ENCODE measurements at regions not wholly inside any gene's neighbourhood (a gene's known extent, or its start where the extent isn't known, plus 50 kb on each side); places are given as distances from the start of the nearest gene placed in this dataset.

DNA sequence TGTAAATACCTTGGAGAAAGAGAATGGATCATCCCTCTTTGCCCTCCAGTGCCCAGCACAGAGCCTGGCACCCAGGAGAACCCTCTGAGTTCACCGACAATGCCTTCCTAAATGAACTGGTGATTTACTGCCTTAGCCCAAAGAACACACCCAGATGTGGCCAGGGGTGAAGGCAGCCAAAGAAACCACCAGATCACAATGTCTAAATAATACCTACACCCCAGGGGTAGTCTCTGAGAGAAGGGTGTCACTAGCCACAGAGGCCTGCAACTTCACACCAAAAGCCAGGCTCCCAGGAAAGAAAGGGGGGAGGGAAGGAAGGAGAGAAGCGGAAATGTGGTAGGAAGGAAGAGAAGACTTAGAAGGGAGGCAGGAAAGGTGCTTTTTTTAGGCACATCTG lies 65.7 kb downstream of the RPL27A start:
- H3K9me3 ChIP-seq, result no peaks in the 10 kb centered on the region
- H3K36me3 ChIP-seq, result peaks cover 0 to 18% (median 2%) of the 10 kb centered on the region in 4 donors
- peak overlapping the region; percentile 39 to 66 (median 59) for H3K27ac ChIP-seq
- no peaks in the 10 kb centered on the region for H3K27me3 ChIP-seq
- TF ChIP-seq POLR2A (IDR thresholded peaks at IDR 0.05) (no peak), POLR2AphosphoS5 (IDR thresholded peaks at IDR 0.05) (no peak), EP300 (IDR thresholded peaks at IDR 0.05) (no peak)
- TF ChIP-seq, protein P1, sequence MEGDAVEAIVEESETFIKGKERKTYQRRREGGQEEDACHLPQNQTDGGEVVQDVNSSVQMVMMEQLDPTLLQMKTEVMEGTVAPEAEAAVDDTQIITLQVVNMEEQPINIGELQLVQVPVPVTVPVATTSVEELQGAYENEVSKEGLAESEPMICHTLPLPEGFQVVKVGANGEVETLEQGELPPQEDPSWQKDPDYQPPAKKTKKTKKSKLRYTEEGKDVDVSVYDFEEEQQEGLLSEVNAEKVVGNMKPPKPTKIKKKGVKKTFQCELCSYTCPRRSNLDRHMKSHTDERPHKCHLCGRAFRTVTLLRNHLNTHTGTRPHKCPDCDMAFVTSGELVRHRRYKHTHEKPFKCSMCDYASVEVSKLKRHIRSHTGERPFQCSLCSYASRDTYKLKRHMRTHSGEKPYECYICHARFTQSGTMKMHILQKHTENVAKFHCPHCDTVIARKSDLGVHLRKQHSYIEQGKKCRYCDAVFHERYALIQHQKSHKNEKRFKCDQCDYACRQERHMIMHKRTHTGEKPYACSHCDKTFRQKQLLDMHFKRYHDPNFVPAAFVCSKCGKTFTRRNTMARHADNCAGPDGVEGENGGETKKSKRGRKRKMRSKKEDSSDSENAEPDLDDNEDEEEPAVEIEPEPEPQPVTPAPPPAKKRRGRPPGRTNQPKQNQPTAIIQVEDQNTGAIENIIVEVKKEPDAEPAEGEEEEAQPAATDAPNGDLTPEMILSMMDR (IDR thresholded peaks at IDR 0.05), result no peak
- intact Hi-C loops (cut with DNase I), result no loop called here
- peaks cover 0 to 68% (median 47%) of the 10 kb centered on the region in 4 donors for H3K4me1 ChIP-seq
- no peak overlapping the region for H3K4me3 ChIP-seq
- WGBS, 2 donors, result 79 to 88% methylated on average over 2 of the region's 2 CpGs
- DNase-seq, result peak; percentile 26

DNA sequence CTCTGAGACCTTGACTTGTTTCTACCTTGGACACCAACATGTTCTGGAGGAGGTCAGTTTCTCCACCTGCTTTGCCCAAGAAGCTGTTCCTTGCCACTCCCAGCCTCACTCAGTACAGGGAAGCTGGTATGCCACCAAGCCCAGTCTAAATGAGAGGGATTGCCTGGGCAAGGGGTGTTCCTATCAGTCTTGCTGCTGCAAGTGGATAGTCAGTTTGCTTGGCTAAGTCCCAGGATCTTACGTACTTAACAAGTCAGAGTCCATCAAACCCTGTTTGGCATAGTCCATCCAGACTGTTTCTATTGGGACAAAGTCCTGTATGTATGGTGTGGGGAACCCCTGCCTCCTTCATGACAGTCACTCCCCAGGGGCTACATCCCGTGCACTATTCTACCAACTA lies 66.6 kb downstream of the RPL27A start:
- Histone ChIP-seq H3K36me3 (peaks cover 0 to 18% (median 2%) of the 10 kb centered on the region in 4 donors), H3K27ac (peak overlapping the region; percentile 39 to 66 (median 59)), H3K4me3 (no peak overlapping the region), H3K27me3 (no peaks in the 10 kb centered on the region), H3K9me3 (peaks cover 0 to 2% (median 0%) of the 10 kb centered on the region in 4 donors), H3K4me1 (peaks cover 0 to 68% (median 47%) of the 10 kb centered on the region in 4 donors)
- peak; percentile 40 for DNase-seq
- intact Hi-C loops (cut with DNase I), result no loop called here
- 26 to 76% methylated on average over 2 of the region's 2 CpGs for WGBS, 2 donors
- no peak for TF ChIP-seq POLR2AphosphoS5 (IDR thresholded peaks at IDR 0.05)
- TF ChIP-seq EP300 (IDR thresholded peaks at IDR 0.05), result no peak
- TF ChIP-seq, protein P1 (IDR thresholded peaks at IDR 0.05), result no peak
- TF ChIP-seq POLR2A (IDR thresholded peaks at IDR 0.05), result no peak

DNA sequence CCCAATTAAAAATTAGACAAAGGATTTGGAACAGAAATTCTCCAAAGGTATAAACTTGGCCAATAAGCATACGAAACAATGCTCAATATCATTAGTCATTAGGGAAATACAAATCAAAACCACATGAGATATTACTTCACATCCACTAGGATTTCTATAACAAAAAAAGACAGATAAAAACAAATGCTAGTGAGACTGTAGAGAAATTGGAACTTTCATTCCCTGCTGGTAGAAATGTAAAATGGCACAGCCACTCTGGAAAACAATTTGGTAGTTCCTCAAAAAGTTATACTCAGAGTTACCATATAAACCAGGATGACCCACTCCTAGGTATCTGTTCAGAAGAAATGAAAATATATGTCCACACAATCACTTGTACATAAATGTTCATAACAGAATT lies 71.6 kb downstream of the RPL27A start:
- DNase-seq, result no peak
- H3K27ac ChIP-seq, result peak overlapping the region; percentile 70 to 97 (median 88)
- intact Hi-C loops (cut with DNase I), result no loop called here
- 87 to 93% methylated on average over 1 of the region's 1 CpG for WGBS, 2 donors
- no peaks in the 10 kb centered on the region for H3K36me3 ChIP-seq
- peaks cover 0 to 63% (median 55%) of the 10 kb centered on the region in 4 donors for H3K4me1 ChIP-seq
- TF ChIP-seq POLR2A (IDR thresholded peaks at IDR 0.05), result no peak
- TF ChIP-seq, protein P1 (IDR thresholded peaks at IDR 0.05), result peak in 1 of 4 experiments; percentile 15
- H3K9me3 ChIP-seq, result peaks cover 0 to 2% (median 0%) of the 10 kb centered on the region in 4 donors
- H3K27me3 ChIP-seq, result no peaks in the 10 kb centered on the region
- H3K4me3 ChIP-seq, result no peak overlapping the region

DNA sequence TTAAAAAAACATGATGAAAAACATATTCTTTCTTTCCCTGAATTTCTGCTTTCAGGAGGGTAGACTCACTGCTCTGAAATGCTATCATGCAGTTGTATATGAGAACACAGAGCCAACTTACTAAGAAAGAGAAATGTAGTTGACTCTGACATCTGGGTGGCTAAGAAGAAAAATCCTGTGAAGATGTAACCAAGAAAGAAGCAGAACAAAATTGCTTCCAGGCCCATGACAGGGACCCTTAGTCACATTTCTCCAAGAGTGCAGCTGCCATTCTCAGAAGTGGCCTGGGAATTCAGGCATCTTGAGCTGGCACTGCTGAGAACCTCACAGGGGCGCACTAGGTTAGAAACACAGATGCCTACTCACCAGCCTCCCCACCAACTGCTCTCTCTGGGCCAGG lies 73.6 kb downstream of the RPL27A start:
- DNase-seq, result peak; percentile 61
- H3K9me3 ChIP-seq, result peaks cover 0 to 2% (median 0%) of the 10 kb centered on the region in 4 donors
- TF ChIP-seq POLR2AphosphoS5 (IDR thresholded peaks at IDR 0.05) (peak in 1 of 4 donors; percentile 25), EP300 (IDR thresholded peaks at IDR 0.05) (no peak)
- TF ChIP-seq, protein P1 (IDR thresholded peaks at IDR 0.05), result no peak
- WGBS, 2 donors, result 96 to 97% methylated on average over 1 of the region's 1 CpG
- no peak overlapping the region for H3K4me3 ChIP-seq
- intact Hi-C loops (cut with DNase I), result no loop called here
- no peaks in the 10 kb centered on the region for H3K36me3 ChIP-seq
- peaks cover 0 to 63% (median 59%) of the 10 kb centered on the region in 4 donors for H3K4me1 ChIP-seq
- H3K27ac ChIP-seq, result peak overlapping the region; percentile 70 to 97 (median 88)
- H3K27me3 ChIP-seq, result no peaks in the 10 kb centered on the region

DNA sequence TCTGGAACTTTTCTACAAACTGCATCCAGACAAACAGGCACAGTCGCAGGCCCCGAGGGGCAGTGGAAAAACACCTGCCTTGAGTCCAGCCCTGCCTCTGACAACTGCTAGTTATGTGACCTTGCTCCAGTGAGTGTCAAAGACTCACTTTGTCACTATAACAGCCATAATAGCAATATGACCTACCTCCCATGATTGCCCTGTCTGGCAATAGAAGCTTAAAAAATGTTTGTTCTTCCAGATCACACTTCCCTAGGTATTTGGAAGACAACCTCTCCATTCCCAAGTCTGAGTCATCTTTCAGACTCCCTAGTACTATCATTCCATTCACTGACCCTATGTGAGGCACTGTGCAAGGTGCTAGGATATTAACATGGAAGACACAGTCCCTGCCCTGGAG lies 74.5 kb downstream of the RPL27A start:
- WGBS, 2 donors, result 29 to 70% methylated on average over 2 of the region's 2 CpGs
- Histone ChIP-seq H3K27ac (peak overlapping the region; percentile 70 to 97 (median 88)), H3K27me3 (no peaks in the 10 kb centered on the region), H3K4me3 (no peak overlapping the region), H3K36me3 (no peaks in the 10 kb centered on the region), H3K9me3 (peaks cover 0 to 2% (median 0%) of the 10 kb centered on the region in 4 donors), H3K4me1 (peaks cover 0 to 68% (median 65%) of the 10 kb centered on the region in 4 donors)
- TF ChIP-seq EP300 (IDR thresholded peaks at IDR 0.05) (no peak), POLR2A (IDR thresholded peaks at IDR 0.05) (no peak), POLR2AphosphoS5 (IDR thresholded peaks at IDR 0.05) (no peak)
- TF ChIP-seq, protein P1 (IDR thresholded peaks at IDR 0.05), result no peak
- intact Hi-C loops (cut with DNase I), result no loop called here
- DNase-seq, result peak; percentile 22

Data from sigmoid colon (tissue), 6 donors.